Left lung (tissue), 4 donors: ENCODE measurements at regions not wholly inside any gene's neighbourhood (a gene's known extent, or its start where the extent isn't known, plus 50 kb on each side); places are given as distances from the start of the nearest gene placed in this dataset.

Experiments used
- ATAC-seq: fragments of 200-7000 bp; cut with Tn5 transposase; one replicate; pipeline ENCODE4 v1.9.1; 2020; ENCODE audit warnings: moderate library complexity
- DNase-seq, 4 donors: peaks; one replicate each; pipeline ENCODE4 v3.0.0-alpha.2; 2013 to 2020
- H3K27ac ChIP-seq, 2 donors: fragments of 200-600 bp; sonication (generic) in 1 of 2; one replicate each; pipeline versions ENCODE4 v1.5.0 to v1.8.0; 2020 to 2021
- H3K27me3 ChIP-seq, 2 donors: fragments of 200-600 bp; sonication (generic) in 1 of 2; one replicate each; pipeline versions ENCODE4 v1.5.0 to v1.8.0; 2020 to 2021
- H3K36me3 ChIP-seq, 2 donors: fragments of 200-600 bp; sonication (generic) in 1 of 2; one replicate each; pipeline versions ENCODE4 v1.5.0 to v1.8.0; 2020 to 2021
- H3K4me1 ChIP-seq, 2 donors: fragments of 200-600 bp; one replicate each; pipeline ENCODE4 v1.8.0; 2021
- H3K4me3 ChIP-seq, 2 donors: fragments of 200-600 bp; sonication (generic) in 1 of 2; one replicate each; pipeline versions ENCODE4 v1.5.0 to v1.8.0; 2020 to 2021; ENCODE audit warnings: mild to moderate bottlenecking in 1 of 2
- H3K9me3 ChIP-seq, 2 donors: fragments of 200-600 bp; sonication (generic) in 1 of 2; one replicate each; pipeline versions ENCODE4 v1.5.0 to v1.8.0; 2020 to 2021
- intact Hi-C, 2 donors: fragments of 100-400 bp; cut with DNase I; formaldehyde crosslinking; loops; one replicate each; pipeline versions ENCODE4 v1.11.2 to v1.14.2; 2022
- TF ChIP-seq, protein P1 (sequence below), 2 donors: fragments of 200-600 bp; sonication (generic) in 1 of 2; IDR thresholded peaks; one replicate each; pipeline versions ENCODE4 v1.5.0 to v1.8.0; 2021; ENCODE audit warnings: antibody characterized with exemption in 2 of 2
- donor health status: DM: no; HTN: yes; CAD: no.
- donor health status: DM: no; HTN: no; CAD: no.

DNA sequence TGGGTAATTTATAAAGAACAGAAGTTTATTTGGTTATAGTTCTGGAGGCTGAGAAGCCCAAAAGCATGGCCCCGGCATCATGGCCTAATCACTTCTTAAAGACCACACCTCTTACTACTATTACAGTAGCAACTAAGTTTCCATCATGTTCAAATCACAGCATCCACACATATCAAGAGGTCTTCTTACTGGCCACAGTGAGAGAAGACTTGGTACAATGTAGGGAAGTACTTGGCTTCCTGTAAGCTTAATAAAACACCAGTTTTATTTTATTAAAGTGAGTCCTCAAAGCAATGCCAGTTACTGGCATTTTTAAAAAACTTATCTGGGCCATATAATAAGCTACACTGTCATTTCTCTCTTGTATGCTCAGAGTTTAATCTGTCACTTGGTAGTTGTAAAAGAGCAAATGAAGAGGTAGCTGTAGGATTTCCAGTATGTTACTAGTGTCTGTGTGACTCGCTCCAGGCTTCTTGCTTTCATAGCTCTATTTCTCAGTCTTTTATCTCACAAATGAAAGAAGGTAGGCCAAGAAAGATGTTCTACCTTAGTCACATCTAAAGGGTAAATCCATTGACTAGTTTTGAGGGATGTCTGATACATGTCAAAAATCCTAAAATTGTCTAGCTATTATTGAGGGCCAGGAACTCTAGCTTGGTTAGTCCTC lies 159.2 kb upstream of the CPEB2 start:
- H3K27ac ChIP-seq = no peak overlapping the region
- TF ChIP-seq, protein P1, sequence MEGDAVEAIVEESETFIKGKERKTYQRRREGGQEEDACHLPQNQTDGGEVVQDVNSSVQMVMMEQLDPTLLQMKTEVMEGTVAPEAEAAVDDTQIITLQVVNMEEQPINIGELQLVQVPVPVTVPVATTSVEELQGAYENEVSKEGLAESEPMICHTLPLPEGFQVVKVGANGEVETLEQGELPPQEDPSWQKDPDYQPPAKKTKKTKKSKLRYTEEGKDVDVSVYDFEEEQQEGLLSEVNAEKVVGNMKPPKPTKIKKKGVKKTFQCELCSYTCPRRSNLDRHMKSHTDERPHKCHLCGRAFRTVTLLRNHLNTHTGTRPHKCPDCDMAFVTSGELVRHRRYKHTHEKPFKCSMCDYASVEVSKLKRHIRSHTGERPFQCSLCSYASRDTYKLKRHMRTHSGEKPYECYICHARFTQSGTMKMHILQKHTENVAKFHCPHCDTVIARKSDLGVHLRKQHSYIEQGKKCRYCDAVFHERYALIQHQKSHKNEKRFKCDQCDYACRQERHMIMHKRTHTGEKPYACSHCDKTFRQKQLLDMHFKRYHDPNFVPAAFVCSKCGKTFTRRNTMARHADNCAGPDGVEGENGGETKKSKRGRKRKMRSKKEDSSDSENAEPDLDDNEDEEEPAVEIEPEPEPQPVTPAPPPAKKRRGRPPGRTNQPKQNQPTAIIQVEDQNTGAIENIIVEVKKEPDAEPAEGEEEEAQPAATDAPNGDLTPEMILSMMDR (IDR thresholded peaks at IDR 0.05) = no peak
- DNase-seq (no peak), ATAC-seq (no peak)
- no peaks in the 10 kb centered on the region for H3K27me3 ChIP-seq
- no peaks in the 10 kb centered on the region for H3K4me1 ChIP-seq
- H3K4me3 ChIP-seq = no peak overlapping the region
- no peaks in the 10 kb centered on the region for H3K36me3 ChIP-seq
- intact Hi-C loops = no loop called here
- peaks cover 0 to 6% of the 10 kb centered on the region in 2 donors for H3K9me3 ChIP-seq

DNA sequence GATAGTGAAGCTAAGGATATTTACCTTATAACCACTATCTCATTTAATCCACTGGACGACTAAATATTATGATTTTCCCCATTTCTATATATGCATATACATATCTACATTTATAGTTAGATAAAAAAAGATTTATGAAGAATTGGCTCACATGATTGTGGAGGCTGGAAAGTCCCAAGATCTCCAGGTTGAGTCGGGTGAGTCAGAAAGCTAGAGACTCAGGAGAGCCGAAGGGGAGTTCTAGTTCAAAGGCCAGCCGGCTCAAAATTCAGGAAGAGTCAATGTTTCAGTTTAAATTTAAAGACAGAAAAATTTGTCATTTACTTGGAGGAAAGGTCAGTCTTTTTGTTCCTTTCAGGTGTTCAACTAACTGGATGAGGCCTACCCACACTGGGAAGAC lies 158.2 kb upstream of the CPEB2 start:
- no peak overlapping the region for H3K27ac ChIP-seq
- H3K27me3 ChIP-seq = no peaks in the 10 kb centered on the region
- H3K4me3 ChIP-seq = no peak overlapping the region
- no peaks in the 10 kb centered on the region for H3K36me3 ChIP-seq
- no peak for DNase-seq
- H3K4me1 ChIP-seq = no peaks in the 10 kb centered on the region
- H3K9me3 ChIP-seq = peaks cover 0 to 6% of the 10 kb centered on the region in 2 donors
- intact Hi-C loops = no loop called here
- ATAC-seq = no peak
- TF ChIP-seq, protein P1 (IDR thresholded peaks at IDR 0.05) = no peak

DNA sequence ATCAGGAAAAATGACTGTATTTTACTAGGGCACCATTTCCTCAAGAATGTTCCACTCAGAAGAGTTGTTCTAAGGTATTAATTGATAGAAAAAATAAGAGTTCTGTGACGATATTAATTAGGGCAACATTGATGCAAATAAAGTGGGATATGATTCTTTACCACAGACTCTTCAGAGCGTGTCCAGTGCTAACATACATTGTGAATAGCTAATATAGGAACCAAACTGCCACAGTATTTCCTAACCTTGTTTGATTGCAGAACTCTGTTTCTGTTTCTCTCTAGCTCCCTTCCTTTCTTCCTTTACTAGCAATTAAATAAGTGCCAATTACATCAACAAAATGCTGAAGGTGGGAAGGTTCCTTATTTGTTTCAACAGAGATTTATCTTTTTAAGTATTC lies 154.1 kb upstream of the CPEB2 start:
- DNase-seq (no peak), ATAC-seq (no peak)
- TF ChIP-seq, protein P1 (IDR thresholded peaks at IDR 0.05) = no peak
- H3K27me3 ChIP-seq = no peaks in the 10 kb centered on the region
- H3K9me3 ChIP-seq = no peaks in the 10 kb centered on the region
- H3K36me3 ChIP-seq = no peaks in the 10 kb centered on the region
- intact Hi-C loops = no loop called here
- H3K4me1 ChIP-seq = no peaks in the 10 kb centered on the region
- no peak overlapping the region for H3K4me3 ChIP-seq
- H3K27ac ChIP-seq = no peak overlapping the region

DNA sequence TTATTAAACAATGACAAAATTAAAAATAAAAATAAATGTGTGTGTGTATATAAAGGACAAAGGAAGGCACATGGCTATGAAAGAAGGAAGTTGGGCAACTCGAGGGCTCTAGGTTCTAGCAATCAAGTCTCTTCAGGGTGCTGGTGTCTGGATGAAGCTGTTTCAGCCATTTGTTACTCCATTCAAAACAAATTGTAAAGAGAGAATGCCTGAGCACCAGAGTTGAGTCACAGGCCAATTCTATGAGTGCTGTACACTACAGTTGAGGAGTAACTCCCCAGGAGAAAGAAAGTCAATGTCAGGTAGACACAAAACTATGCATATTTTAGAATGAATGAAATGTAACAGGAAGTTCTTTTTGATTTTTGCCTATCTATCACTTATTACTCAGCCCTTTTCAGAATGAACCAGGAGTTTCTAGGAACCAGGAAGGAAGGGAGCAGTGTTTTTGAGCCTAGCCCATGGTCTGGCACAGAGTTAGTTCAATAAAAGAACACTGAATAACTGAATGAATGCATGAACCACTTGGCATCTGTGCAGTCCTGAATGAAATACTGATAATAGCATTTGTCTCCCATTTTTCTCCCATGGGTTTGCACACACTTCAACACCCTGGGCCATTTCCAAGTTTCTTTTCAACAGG lies 151.7 kb upstream of the CPEB2 start:
- Histone ChIP-seq H3K4me3 (no peak overlapping the region), H3K9me3 (no peaks in the 10 kb centered on the region), H3K27me3 (no peaks in the 10 kb centered on the region), H3K27ac (peak overlapping the region in 1 of 2 donors; percentile 26), H3K36me3 (no peaks in the 10 kb centered on the region), H3K4me1 (peaks cover under 1% of the 10 kb centered on the region in 2 donors)
- DNase-seq (no peak), ATAC-seq (peak; percentile 74)
- intact Hi-C loops = no loop called here
- TF ChIP-seq, protein P1 (IDR thresholded peaks at IDR 0.05) = no peak

DNA sequence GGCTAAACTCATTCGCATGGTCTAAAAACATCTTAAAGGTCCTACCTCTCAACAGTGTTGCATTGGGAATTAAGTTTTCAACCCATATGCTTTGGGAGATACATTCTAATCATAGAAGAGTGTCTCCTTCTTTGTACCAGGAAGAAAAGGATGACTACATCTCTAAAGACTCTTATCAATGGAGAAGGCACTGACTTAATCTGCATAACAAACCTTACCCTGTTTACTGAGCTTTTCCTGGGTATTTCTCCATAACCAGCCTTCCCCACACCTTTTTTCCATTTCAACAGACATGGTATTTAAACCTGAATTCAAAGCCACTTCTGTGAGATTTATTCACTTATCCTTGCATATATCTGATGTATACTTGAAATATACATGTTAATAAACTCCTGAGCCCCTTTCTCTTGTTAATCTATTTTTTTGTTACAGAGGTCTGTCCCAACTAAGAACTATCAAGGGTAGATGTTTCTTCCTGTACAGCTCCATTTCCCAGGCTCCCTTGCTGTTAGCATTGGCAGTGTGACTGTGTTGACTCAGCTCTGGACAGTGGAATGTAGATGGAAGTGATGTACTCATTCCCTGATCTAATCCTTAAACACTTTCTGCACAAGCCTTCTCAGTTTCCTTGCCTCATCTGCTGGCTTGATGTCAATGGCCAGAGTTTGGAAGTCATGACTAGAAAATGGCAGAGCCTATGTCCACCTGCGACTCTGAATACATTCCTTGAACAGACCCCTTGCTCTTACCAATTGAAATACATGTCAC lies 148.9 kb upstream of the CPEB2 start:
- DNase-seq (no peak), ATAC-seq (peak; percentile 35)
- Histone ChIP-seq H3K27me3 (no peaks in the 10 kb centered on the region), H3K4me3 (no peak overlapping the region), H3K4me1 (peaks cover 6 to 14% of the 10 kb centered on the region in 2 donors), H3K36me3 (no peaks in the 10 kb centered on the region), H3K27ac (no peak overlapping the region), H3K9me3 (no peaks in the 10 kb centered on the region)
- intact Hi-C loops = no loop called here
- TF ChIP-seq, protein P1 (IDR thresholded peaks at IDR 0.05) = no peak
